Heart right ventricle (tissue), 16 donors: ENCODE measurements at regions not wholly inside any gene's neighbourhood (a gene's known extent, or its start where the extent isn't known, plus 50 kb on each side); places are given as distances from the start of the nearest gene placed in this dataset.
A peak's percentile ranks its signal among the peaks of the same experiment; 100 is the strongest.

Experiments used
- ATAC-seq, 8 donors: fragments of 200-7000 bp; cut with Tn5 transposase; one replicate each; pipeline ENCODE4 v1.9.1; 2020; ENCODE audit warnings: mild to moderate bottlenecking in 8 of 8, moderate library complexity in 8 of 8, moderate number of reproducible peaks in 1 of 8
- DNase-seq, 2 donors: peaks; one replicate each; pipeline ENCODE4 v3.0.0-alpha.2; 2020
- H3K27ac ChIP-seq, 10 donors: fragments of 200-600 bp; sonication (generic) in 2 of 10; one replicate each; pipeline versions ENCODE4 v1.5.0 to v1.8.0; 2020 to 2022; ENCODE audit warnings: mild to moderate bottlenecking in 3 of 10
- H3K27me3 ChIP-seq, 7 donors: fragments of 200-600 bp; one replicate each; pipeline ENCODE4 v1.8.0; 2021 to 2022; ENCODE audit warnings: mild to moderate bottlenecking in 2 of 7
- H3K36me3 ChIP-seq, 9 donors: fragments of 200-600 bp; sonication (generic) in 1 of 9; one replicate each; pipeline versions ENCODE4 v1.5.0 to v1.8.0; 2020 to 2022; ENCODE audit warnings: mild to moderate bottlenecking in 2 of 9
- H3K4me1 ChIP-seq, 9 donors: fragments of 200-600 bp; sonication (generic) in 1 of 9; one replicate each; pipeline versions ENCODE4 v1.5.0 to v1.8.0; 2020 to 2022; ENCODE audit warnings: mild to moderate bottlenecking in 4 of 9
- H3K4me3 ChIP-seq, 10 donors: fragments of 200-600 bp; sonication (generic) in 2 of 10; one replicate each; pipeline versions ENCODE4 v1.5.0 to v1.8.0; 2020 to 2022; ENCODE audit warnings: mild to moderate bottlenecking in 7 of 10, moderate library complexity in 2 of 10
- H3K9me3 ChIP-seq, 11 donors: fragments of 200-600 bp in 10 of 11; sonication (generic) in 2 of 11; one replicate each; pipeline versions ENCODE4 v1.5.0 to v1.8.0; 2013 to 2022; ENCODE audit warnings: mild to moderate bottlenecking in 2 of 11, control low read depth in 1 of 11, moderate library complexity in 1 of 11
- CTCF ChIP-seq, 9 donors: fragments of 200-600 bp; sonication (generic) in 2 of 9; IDR thresholded peaks; one replicate each; pipeline versions ENCODE4 v1.5.0 to v1.8.0; 2021 to 2022; ENCODE audit warnings: antibody characterized with exemption in 9 of 9, mild to moderate bottlenecking in 5 of 9, moderate library complexity in 1 of 9
- WGBS, 2 donors: extraction: QIAGEN DNeasy Blood & Tissue Kit; methylation state at CpG; one replicate each; pipeline ENCODE4 v1.1.7; 2013; ENCODE audit warnings: inconsistent platforms in 1 of 2; 5-methylcytosine and 5-hydroxymethylcytosine counted together
- intact Hi-C, 10 donors: fragments of 100-400 bp; cut with DNase I; formaldehyde crosslinking; loops; one replicate each; pipeline versions ENCODE4 v1.11.1 to v1.14.2; 2022
- donor health status: Arrhythmogenic right ventricular cardiomyopathy.
- donor health status: ischemic (EF 13 %, LVEDD 7.1; RV severe dilation, severe dysfunction).
- donor health status: healthy with polysubstance abuse.
- donor health status: DM: no; HTN: yes; CAD: no.
- donor health status: DM: no; HTN: no; CAD: no.
- donor health status: ischemic (EF 25% LVEDD 6.9; RV normal size, moderate dysfunction).
- donor health status: ischemic (EF 25% LVEDD 5.7; RV mildly dilated, moderate dysfunction).
- donor health status: healthy.
- donor health status: DM: yes; HTN: yes; CAD: no.
- donor health status: Ischemic cardiomyopathy.
- donor health status: ischemic (EF 35%, LVEDD 5.7; RV mildly dilated, moderate dysfunction).
- donor health status: nonischemic (EF 11% LVEDD 7.7; RV severe dilation, severe dysfunction).
- donor health status: DM: yes; HTN: yes; CAD: no.
- donor health status: PGD.
- donor health status: ischemic (EF 29% LVEDD 5.4; RV normal size, mild dysfunction).
- donor health status: nonischemic (EF 23%, LVEDD 6.1; RV moderate dilation, normal function).

- DNase-seq (no peak), ATAC-seq (no peak)
- WGBS, 2 donors = 68 to 70% methylated on average over 8 of the region's 8 CpGs
- Histone ChIP-seq H3K27ac (peak overlapping the region in 9 of 10 donors; percentile 24 to 70 (median 49)), H3K36me3 (no peaks in the 10 kb centered on the region), H3K4me3 (no peak overlapping the region), H3K4me1 (peaks cover 0 to 22% (median 10%) of the 10 kb centered on the region in 9 donors), H3K9me3 (no peaks in the 10 kb centered on the region), H3K27me3 (peaks cover 0 to 9% (median 7%) of the 10 kb centered on the region in 7 donors)
- no peak for TF ChIP-seq CTCF (IDR thresholded peaks at IDR 0.05)
- intact Hi-C loops = loop anchor here in 5 of 10 donors (5.0 to 10.0 kb wide), 6 partner anchors 93 to 386 kb away; no protein-coding TSS in a partner anchor
These were observed 446.2 kb upstream of the MGMT start for GRCh38 chr10:129020651-129021330.

- peak overlapping the region in 1 of 10 donors; percentile 4 for H3K4me3 ChIP-seq
- TF ChIP-seq CTCF (IDR thresholded peaks at IDR 0.05) = no peak
- H3K9me3 ChIP-seq = no peaks in the 10 kb centered on the region
- DNase-seq (peak; percentile 22 to 41), ATAC-seq (peak; percentile 28 to 65 (median 41))
- peaks cover 0 to 12% (median 7%) of the 10 kb centered on the region in 7 donors for H3K27me3 ChIP-seq
- H3K36me3 ChIP-seq = no peaks in the 10 kb centered on the region
- intact Hi-C loops = loop anchor here in 5 of 10 donors (5.0 to 10.0 kb wide), 6 partner anchors 94 to 387 kb away; no protein-coding TSS in a partner anchor
- H3K4me1 ChIP-seq = peaks cover 0 to 22% (median 10%) of the 10 kb centered on the region in 9 donors
- 34 to 39% methylated on average over 18 of the region's 18 CpGs for WGBS, 2 donors
- peak overlapping the region; percentile 17 to 70 (median 50) for H3K27ac ChIP-seq
These were observed 445.3 kb upstream of the MGMT start for GRCh38 chr10:129021594-129022304.

- ATAC-seq (peak; percentile 80 to 90 (median 86)), DNase-seq (peak; percentile 63 to 72)
- TF ChIP-seq CTCF (IDR thresholded peaks at IDR 0.05) = no peak
- intact Hi-C loops = loop anchor here in 5 of 10 donors (5.0 to 10.0 kb wide), 6 partner anchors 96 to 388 kb away; no protein-coding TSS in a partner anchor
- no peaks in the 10 kb centered on the region for H3K36me3 ChIP-seq
- 67 to 78% methylated on average over 5 of the region's 5 CpGs for WGBS, 2 donors
- peaks cover 0 to 15% (median 9%) of the 10 kb centered on the region in 7 donors for H3K27me3 ChIP-seq
- peaks cover 0 to 22% (median 10%) of the 10 kb centered on the region in 9 donors for H3K4me1 ChIP-seq
- peak overlapping the region in 5 of 10 donors; percentile 36 to 68 (median 59) for H3K27ac ChIP-seq
- H3K9me3 ChIP-seq = no peaks in the 10 kb centered on the region
- H3K4me3 ChIP-seq = no peak overlapping the region
These were observed 444.0 kb upstream of the MGMT start for GRCh38 chr10:129023082-129023481.

GRCh38 chr10:129024046-129024445, 443.0 kb upstream of the MGMT start:
- Histone ChIP-seq H3K4me3 (peak overlapping the region in 2 of 10 donors; percentile 13 to 21), H3K27ac (peak overlapping the region in 6 of 10 donors; percentile 22 to 59 (median 39)), H3K9me3 (no peaks in the 10 kb centered on the region), H3K27me3 (peaks cover 0 to 20% (median 13%) of the 10 kb centered on the region in 7 donors), H3K36me3 (no peaks in the 10 kb centered on the region), H3K4me1 (peaks cover 0 to 22% (median 10%) of the 10 kb centered on the region in 9 donors)
- no peak for TF ChIP-seq CTCF (IDR thresholded peaks at IDR 0.05)
- DNase-seq (no peak), ATAC-seq (no peak)
- 73% methylated on average over 8 of the region's 8 CpGs for WGBS, 2 donors
- intact Hi-C loops = loop anchor here in 5 of 10 donors (5.0 to 10.0 kb wide), 6 partner anchors 97 to 389 kb away; no protein-coding TSS in a partner anchor
